Uterus (tissue), 3 donors: ENCODE measurements at regions not wholly inside any gene's neighbourhood (a gene's known extent, or its start where the extent isn't known, plus 50 kb on each side); places are given as distances from the start of the nearest gene placed in this dataset.

ENCODE experiments used
- DNase-seq, 2 donors: peaks; one replicate each; pipeline ENCODE4 v3.0.0-alpha.2; 2019 to 2020
- H3K27ac ChIP-seq, 2 donors: fragments of 200-600 bp; sonication (generic); 1 replicate in 1 of 2; 2 replicates in 1 of 2; pipeline ENCODE4 v1.5.1; 2016 to 2018
- H3K27me3 ChIP-seq, 2 donors: fragments of 200-600 bp; sonication (generic); one replicate each; pipeline ENCODE4 v1.5.1; 2018 to 2019; ENCODE audit warnings: control low read depth in 1 of 2
- H3K36me3 ChIP-seq, 2 donors: fragments of 200-600 bp; sonication (generic); one replicate each; pipeline ENCODE4 v1.5.1; 2019; ENCODE audit warnings: control low read depth in 1 of 2
- H3K4me1 ChIP-seq, 2 donors: fragments of 200-600 bp; sonication (generic); one replicate each; pipeline ENCODE4 v1.5.1; 2018 to 2019; ENCODE audit warnings: control low read depth in 1 of 2
- H3K4me3 ChIP-seq, 2 donors: fragments of 200-600 bp; sonication (generic); 1 replicate in 1 of 2; 2 replicates in 1 of 2; pipeline ENCODE4 v1.5.1; 2018 to 2019; ENCODE audit warnings: mild to moderate bottlenecking in 1 of 2
- H3K9me3 ChIP-seq, 2 donors: fragments of 200-600 bp; sonication (generic); one replicate each; pipeline ENCODE4 v1.5.1; 2019; ENCODE audit warnings: control low read depth in 1 of 2
- CTCF ChIP-seq, 4 experiments: fragments of 200-600 bp in 2 of 4; fragments of 450-650 bp in 2 of 4; sonication (generic) in 2 of 4; IDR thresholded peaks; one replicate each; pipeline ENCODE4 v1.5.1; 2016 to 2019; ENCODE audit warnings: antibody characterized with exemption in 4 of 4, mild to moderate bottlenecking in 2 of 4, moderate library complexity in 1 of 4
- POLR2A ChIP-seq, 2 donors: fragments of 450-650 bp; IDR thresholded peaks; one replicate each; pipeline ENCODE4 v1.6.1; 2016; ENCODE audit warnings: antibody characterized with exemption in 2 of 2, mild to moderate bottlenecking in 1 of 2, moderate library complexity in 1 of 2
- intact Hi-C: fragments of 100-400 bp; cut with DNase I; formaldehyde crosslinking; loops from one replicate; pipeline ENCODE4 v1.15.1; 2023; ENCODE audit warnings: low total_unique reads
- donor health status: DM: yes; HTN: yes; CAD: no.

- no peak for DNase-seq
- H3K27ac ChIP-seq, result no peak overlapping the region
- no peak overlapping the region for H3K4me3 ChIP-seq
- intact Hi-C loops, result no loop called here
- no peaks in the 10 kb centered on the region for H3K9me3 ChIP-seq
- TF ChIP-seq CTCF (IDR thresholded peaks at IDR 0.05), result no peak
- no peak for TF ChIP-seq POLR2A (IDR thresholded peaks at IDR 0.05)
- no peaks in the 10 kb centered on the region for H3K4me1 ChIP-seq
- H3K36me3 ChIP-seq, result no peaks in the 10 kb centered on the region
- H3K27me3 ChIP-seq, result no peaks in the 10 kb centered on the region
Observed at GRCh38 chr1:219824338-219824737, 104.0 kb downstream of the SLC30A10 start.

- no peak for DNase-seq
- no peaks in the 10 kb centered on the region for H3K36me3 ChIP-seq
- no peaks in the 10 kb centered on the region for H3K27me3 ChIP-seq
- H3K27ac ChIP-seq, result no peak overlapping the region
- intact Hi-C loops, result no loop called here
- TF ChIP-seq POLR2A (IDR thresholded peaks at IDR 0.05) (no peak), CTCF (IDR thresholded peaks at IDR 0.05) (no peak)
- H3K9me3 ChIP-seq, result no peaks in the 10 kb centered on the region
- no peak overlapping the region for H3K4me3 ChIP-seq
- no peaks in the 10 kb centered on the region for H3K4me1 ChIP-seq
Observed at GRCh38 chr1:219820551-219820950, 107.8 kb downstream of the SLC30A10 start.

GRCh38 chr1:219817914-219818313, 110.4 kb downstream of the SLC30A10 start:
- no peaks in the 10 kb centered on the region for H3K4me1 ChIP-seq
- intact Hi-C loops, result no loop called here
- DNase-seq, result no peak
- no peaks in the 10 kb centered on the region for H3K36me3 ChIP-seq
- H3K9me3 ChIP-seq, result no peaks in the 10 kb centered on the region
- H3K4me3 ChIP-seq, result no peak overlapping the region
- no peak for TF ChIP-seq CTCF (IDR thresholded peaks at IDR 0.05)
- no peak for TF ChIP-seq POLR2A (IDR thresholded peaks at IDR 0.05)
- no peak overlapping the region for H3K27ac ChIP-seq
- H3K27me3 ChIP-seq, result no peaks in the 10 kb centered on the region

- no peaks in the 10 kb centered on the region for H3K9me3 ChIP-seq
- DNase-seq, result no peak
- intact Hi-C loops, result no loop called here
Observed at GRCh38 chr1:219813294-219813693, 115.1 kb downstream of the SLC30A10 start.

More at GRCh38 chr1:219813294-219813693, 115.1 kb downstream of the SLC30A10 start:
- Histone ChIP-seq H3K4me3 (no peak overlapping the region), H3K27me3 (no peaks in the 10 kb centered on the region), H3K4me1 (no peaks in the 10 kb centered on the region), H3K27ac (no peak overlapping the region), H3K36me3 (no peaks in the 10 kb centered on the region)
- TF ChIP-seq POLR2A (IDR thresholded peaks at IDR 0.05) (no peak), CTCF (IDR thresholded peaks at IDR 0.05) (no peak)
